ENCODE measurements at regions not wholly inside any gene's neighbourhood (a gene's known extent, or its start where the extent isn't known, plus 50 kb on each side); places are given as distances from the start of the nearest gene placed in this dataset.

- no peak for TF ChIP-seq GATA3 (IDR thresholded peaks at IDR 0.05; ENCODE audit: low read depth, low read length)
- TF ChIP-seq GATA2 (IDR thresholded peaks at IDR 0.05; ENCODE audit: low read depth, low read length) = no peak
Observed at GRCh38 chr10:4169448-4169847, 384.4 kb upstream of the KLF6 start.

DNA sequence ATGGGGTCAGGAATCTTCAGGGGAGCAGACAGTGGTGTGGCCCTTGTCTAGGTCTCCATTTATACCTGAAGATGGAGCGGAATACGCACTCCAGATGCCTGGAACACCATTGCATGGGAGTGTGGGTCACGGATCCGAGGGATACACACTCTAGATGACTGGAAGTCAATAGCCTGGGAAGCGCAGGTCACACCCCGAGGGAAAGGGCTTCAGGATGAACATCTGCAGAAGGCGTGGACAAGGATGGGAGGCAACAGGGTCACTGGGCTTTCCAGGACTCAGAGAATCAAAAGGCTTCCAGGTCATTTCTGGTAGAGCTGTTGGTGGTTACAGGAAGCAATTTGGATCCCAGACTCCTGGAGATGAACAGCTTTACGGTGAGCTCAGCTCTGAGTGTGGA, 382.2 kb upstream of the KLF6 start:
- TF ChIP-seq GATA3 (IDR thresholded peaks at IDR 0.05; ENCODE audit: low read depth, low read length) (no peak), GATA2 (IDR thresholded peaks at IDR 0.05; ENCODE audit: low read depth, low read length) (no peak)

GRCh38 chr10:4162571-4163286, 377.7 kb upstream of the KLF6 start:
- TF ChIP-seq GATA2 (IDR thresholded peaks at IDR 0.05; ENCODE audit: low read depth, low read length) (no peak), GATA3 (IDR thresholded peaks at IDR 0.05; ENCODE audit: low read depth, low read length) (no peak)

DNA sequence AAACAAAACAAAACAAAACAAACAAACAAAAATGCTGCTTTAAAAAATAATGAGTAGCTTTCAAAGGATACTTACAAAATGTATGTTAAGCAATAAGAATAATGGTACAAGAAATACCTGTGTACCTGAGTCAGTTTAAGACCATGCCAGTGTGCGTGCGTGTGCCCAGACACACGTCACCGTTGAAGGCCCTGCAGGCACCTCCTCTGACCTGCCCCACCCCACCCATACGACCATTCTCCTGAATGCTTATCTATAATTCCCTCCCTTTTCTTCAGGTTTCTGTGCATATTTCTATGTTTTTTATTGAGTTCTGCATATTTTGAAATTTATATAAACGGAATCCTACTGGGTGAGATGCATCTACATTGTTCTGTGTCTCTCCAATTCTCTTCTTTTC, 374.2 kb upstream of the KLF6 start:
- no peak for TF ChIP-seq GATA3 (IDR thresholded peaks at IDR 0.05; ENCODE audit: low read depth, low read length)
- no peak for TF ChIP-seq GATA2 (IDR thresholded peaks at IDR 0.05; ENCODE audit: low read depth, low read length)

DNA sequence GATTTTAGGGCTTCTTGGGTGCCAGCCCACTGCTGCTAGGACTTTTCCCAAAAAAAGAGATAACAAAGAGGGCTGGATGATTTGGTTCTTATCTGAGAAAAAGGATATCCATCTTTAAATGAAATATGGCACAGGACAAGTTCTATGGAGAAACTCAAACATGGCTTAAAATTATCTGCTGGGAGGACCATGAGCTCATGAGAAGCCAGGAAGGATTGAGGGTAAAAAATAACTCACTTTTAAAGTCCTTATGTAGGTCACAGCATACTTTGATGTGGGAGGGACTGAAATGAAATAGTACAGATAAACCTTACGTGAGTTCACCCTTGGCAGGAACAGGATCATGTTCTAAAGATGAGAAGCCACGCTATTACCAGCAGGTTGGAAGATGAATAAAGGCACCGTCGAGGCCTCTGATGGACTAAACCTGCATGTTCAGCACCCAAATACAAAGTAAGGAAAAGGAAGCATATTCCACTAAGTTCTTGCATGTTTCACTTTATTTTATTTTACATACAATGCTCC, 369.2 kb upstream of the KLF6 start:
- no peak for TF ChIP-seq GATA2 (IDR thresholded peaks at IDR 0.05; ENCODE audit: low read depth, low read length)
- TF ChIP-seq GATA3 (IDR thresholded peaks at IDR 0.05; ENCODE audit: low read depth, low read length) = no peak

DNA sequence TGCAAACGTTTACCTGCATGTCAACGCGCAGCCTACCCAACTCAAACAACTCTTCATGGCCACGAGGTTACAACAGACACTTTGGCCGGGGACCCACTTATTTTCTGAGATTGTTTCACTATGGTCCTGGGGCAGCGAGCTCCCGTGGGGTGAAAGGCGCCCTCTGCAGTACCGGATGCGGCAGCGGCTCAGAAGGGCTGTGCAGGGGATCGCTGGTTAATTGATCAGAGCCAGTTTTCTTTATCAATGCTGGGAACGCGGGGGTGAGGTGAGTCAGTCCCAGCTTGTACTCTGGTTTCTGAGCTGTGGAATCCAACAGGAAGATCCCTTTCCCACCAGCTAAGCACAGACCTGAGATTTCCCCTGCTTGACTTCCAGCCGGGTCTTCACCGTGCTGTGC, 366.5 kb upstream of the KLF6 start:
- no peak for TF ChIP-seq GATA2 (IDR thresholded peaks at IDR 0.05; ENCODE audit: low read depth, low read length)
- no peak for TF ChIP-seq GATA3 (IDR thresholded peaks at IDR 0.05; ENCODE audit: low read depth, low read length)

- TF ChIP-seq GATA2 (IDR thresholded peaks at IDR 0.05; ENCODE audit: low read depth, low read length) (no peak), GATA3 (IDR thresholded peaks at IDR 0.05; ENCODE audit: low read depth, low read length) (no peak)
Observed at GRCh38 chr10:4150676-4151075, 365.7 kb upstream of the KLF6 start.

GRCh38 chr10:4147245-4147644, 362.2 kb upstream of the KLF6 start:
- TF ChIP-seq GATA2 (IDR thresholded peaks at IDR 0.05; ENCODE audit: low read depth, low read length) (no peak), GATA3 (IDR thresholded peaks at IDR 0.05; ENCODE audit: low read depth, low read length) (no peak)

GRCh38 chr10:4144817-4145216, 359.8 kb upstream of the KLF6 start:
- TF ChIP-seq GATA2 (IDR thresholded peaks at IDR 0.05; ENCODE audit: low read depth, low read length) (no peak), GATA3 (IDR thresholded peaks at IDR 0.05; ENCODE audit: low read depth, low read length) (no peak)

DNA sequence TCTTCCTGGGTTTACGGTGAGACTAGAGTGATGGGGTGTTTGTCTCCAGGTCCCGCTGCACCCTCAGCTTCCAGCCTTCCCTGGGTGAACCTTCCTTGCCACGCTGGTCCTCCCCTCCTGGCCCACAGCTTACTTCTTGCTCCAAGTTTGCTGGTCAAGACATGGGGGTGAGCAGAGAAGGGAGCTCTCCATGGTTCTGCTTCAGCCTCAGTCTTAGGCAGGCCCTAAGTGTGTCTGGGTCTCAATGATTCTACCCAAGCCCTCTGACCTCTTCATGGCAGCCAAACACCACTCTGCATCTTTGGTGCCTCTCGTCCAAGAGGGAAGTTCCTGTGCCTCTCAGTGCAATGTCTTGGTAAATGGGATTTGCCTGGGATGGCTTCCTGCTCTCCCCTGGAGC, 356.5 kb upstream of the KLF6 start:
- TF ChIP-seq GATA3 (IDR thresholded peaks at IDR 0.05; ENCODE audit: low read depth, low read length) = no peak
- no peak for TF ChIP-seq GATA2 (IDR thresholded peaks at IDR 0.05; ENCODE audit: low read depth, low read length)

- TF ChIP-seq GATA2 (IDR thresholded peaks at IDR 0.05; ENCODE audit: low read depth, low read length) (no peak), GATA3 (IDR thresholded peaks at IDR 0.05; ENCODE audit: low read depth, low read length) (no peak)
Observed at GRCh38 chr10:4138146-4138721, 353.2 kb upstream of the KLF6 start.

GRCh38 chr10:4137299-4137698, 352.3 kb upstream of the KLF6 start:
- TF ChIP-seq GATA3 (IDR thresholded peaks at IDR 0.05; ENCODE audit: low read depth, low read length) = no peak
- TF ChIP-seq GATA2 (IDR thresholded peaks at IDR 0.05; ENCODE audit: low read depth, low read length) = no peak

GRCh38 chr10:4136121-4136520, 351.1 kb upstream of the KLF6 start:
- TF ChIP-seq GATA3 (IDR thresholded peaks at IDR 0.05; ENCODE audit: low read depth, low read length) (no peak), GATA2 (IDR thresholded peaks at IDR 0.05; ENCODE audit: low read depth, low read length) (no peak)

DNA sequence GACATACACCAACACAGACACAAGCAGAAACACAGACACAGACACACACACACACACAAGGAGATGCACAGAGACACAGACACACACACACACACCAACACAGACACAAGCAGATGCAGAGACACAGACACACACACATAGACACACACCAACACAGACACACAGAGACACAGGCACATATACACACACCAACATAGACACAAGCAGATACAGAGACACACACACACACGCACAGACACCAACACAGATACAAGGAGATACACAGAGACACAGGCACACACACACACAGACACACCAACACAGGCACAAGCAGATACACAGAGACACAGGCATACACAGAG, 347.2 kb upstream of the KLF6 start:
- TF ChIP-seq GATA3 (IDR thresholded peaks at IDR 0.05; ENCODE audit: low read depth, low read length) (no peak), GATA2 (IDR thresholded peaks at IDR 0.05; ENCODE audit: low read depth, low read length) (no peak)

Data from SH-SY5Y (cell line).